A549 (cell line): ENCODE measurements at regions not wholly inside any gene's neighbourhood (a gene's known extent, or its start where the extent isn't known, plus 50 kb on each side); places are given as distances from the start of the nearest gene placed in this dataset.
A peak's percentile ranks its signal among the peaks of the same experiment; 100 is the strongest.

Source experiments
- ATOH8 ChIP-seq: fragments of 250-450 bp; sonication (Bioruptor Pico); IDR thresholded peaks from 2 replicates; pipeline ENCODE4 v1.5.0; 2020; ENCODE audit warnings: low read depth, mild to moderate bottlenecking, moderate library complexity
- BCL3 ChIP-seq: fragments of >200 bp; sonication (Bioruptor Twin); formaldehyde crosslinking; IDR thresholded peaks from 3 replicates; pipeline ENCODE4 v1.6.1; 2016
- BHLHE40 ChIP-seq: IDR thresholded peaks from 2 replicates; pipeline ENCODE4 v1.6.1; 2012; ENCODE audit warnings: low read depth, low read length, inconsistent platforms
- CBX8 ChIP-seq: fragments of 200-600 bp; sonication (generic); IDR thresholded peaks from 2 replicates; pipeline ENCODE4 v1.6.1; 2016
- CEBPB ChIP-seq, 2 experiments: fragments of >200 bp in 1 of 2; sonication (Bioruptor Twin) in 1 of 2; formaldehyde crosslinking in 1 of 2; IDR thresholded peaks; 2 replicates each; pipeline ENCODE4 v1.6.1; 2012 to 2016
- CHD2 ChIP-seq: fragments of 150-350 bp; IDR thresholded peaks from 2 replicates; pipeline ENCODE4 v1.6.1; 2014; ENCODE audit warnings: low read length; ENCODE audit not compliant: partially characterized antibody
- CHD4 ChIP-seq: fragments of 200-600 bp; sonication (generic); IDR thresholded peaks from 2 replicates; pipeline ENCODE4 v1.6.1; 2016; ENCODE audit warnings: antibody characterized with exemption, mild to moderate bottlenecking, borderline replicate concordance
- CTCF ChIP-seq: fragments of >200 bp; sonication (Bioruptor Twin); formaldehyde crosslinking; IDR thresholded peaks from 3 replicates; pipeline ENCODE4 v1.5.1; 2016
- EHF ChIP-seq: fragments of 250-450 bp; sonication (Bioruptor Pico); IDR thresholded peaks from 2 replicates; pipeline ENCODE4 v1.5.0; 2020; ENCODE audit warnings: mild to moderate bottlenecking
- EHMT2 ChIP-seq: fragments of 200-600 bp; sonication (generic); IDR thresholded peaks from 2 replicates; pipeline ENCODE4 v1.6.1; 2016; ENCODE audit warnings: antibody characterized with exemption, low read depth, mild to moderate bottlenecking, moderate library complexity
- ELK1 ChIP-seq: fragments of 150-350 bp; IDR thresholded peaks from 2 replicates; pipeline ENCODE4 v1.6.1; 2014; ENCODE audit warnings: low read depth, mild to moderate bottlenecking, low read length
- EP300 ChIP-seq, 2 experiments: fragments of >200 bp; sonication (Bioruptor Twin); formaldehyde crosslinking; IDR thresholded peaks; 2 replicates in 1 of 2; 3 replicates in 1 of 2; pipeline ENCODE4 v1.6.1; 2016 to 2017
- FOSB ChIP-seq: fragments of 250-450 bp; sonication (Bioruptor Pico); IDR thresholded peaks from 2 replicates; pipeline ENCODE4 v1.5.0; 2020; ENCODE audit warnings: mild to moderate bottlenecking, moderate library complexity
- FOSL2 ChIP-seq, 2 experiments: fragments of 450-650 bp in 1 of 2; fragments of >200 bp in 1 of 2; sonication (Bioruptor Twin) in 1 of 2; formaldehyde crosslinking; IDR thresholded peaks; 2 replicates each; pipeline versions ENCODE4 v1.5.0 to v1.6.1; 2016 to 2020; ENCODE audit warnings: mild to moderate bottlenecking in 1 of 2, moderate library complexity in 1 of 2
- FOXS1 ChIP-seq: fragments of 250-450 bp; sonication (Bioruptor Pico); IDR thresholded peaks from 2 replicates; pipeline ENCODE4 v1.5.0; 2020; ENCODE audit warnings: mild to moderate bottlenecking, moderate library complexity
- HOXA7 ChIP-seq: fragments of 250-450 bp; sonication (Bioruptor Pico); IDR thresholded peaks from 2 replicates; pipeline ENCODE4 v1.5.0; 2020; ENCODE audit warnings: mild to moderate bottlenecking, moderate library complexity
- JUN ChIP-seq, 2 experiments: fragments of >200 bp; sonication (Bioruptor Twin); formaldehyde crosslinking; IDR thresholded peaks; 2 replicates in 1 of 2; 3 replicates in 1 of 2; pipeline ENCODE4 v1.6.1; 2016 to 2017
- JUNB ChIP-seq: fragments of >200 bp; sonication (Bioruptor Twin); formaldehyde crosslinking; IDR thresholded peaks from 2 replicates; pipeline ENCODE4 v1.6.1; 2016
- KDM5A ChIP-seq: fragments of 200-600 bp; sonication (generic); IDR thresholded peaks from 2 replicates; pipeline ENCODE4 v1.6.1; 2016; ENCODE audit warnings: antibody characterized with exemption, mild to moderate bottlenecking
- MAX ChIP-seq: IDR thresholded peaks from 2 replicates; pipeline ENCODE4 v1.6.1; 2012
- NFE2L2 ChIP-seq: fragments of 150-350 bp; conservative IDR thresholded peaks from 2 replicates; pipeline ENCODE4 v1.6.1; 2014; ENCODE audit warnings: low read length
- NPAS2 ChIP-seq: fragments of 250-450 bp; sonication (Bioruptor Pico); IDR thresholded peaks from 2 replicates; pipeline ENCODE4 v1.8.0; 2022; ENCODE audit warnings: mild to moderate bottlenecking, moderate library complexity, borderline replicate concordance
- PHF8 ChIP-seq: fragments of 200-600 bp; sonication (generic); IDR thresholded peaks from 2 replicates; pipeline ENCODE4 v1.6.1; 2016; ENCODE audit warnings: low read depth, mild to moderate bottlenecking, antibody characterized with exemption, moderate library complexity, borderline replicate concordance
- RARB ChIP-seq: fragments of 250-450 bp; sonication (Bioruptor Pico); IDR thresholded peaks from 2 replicates; pipeline ENCODE4 v1.8.0; 2021; ENCODE audit warnings: mild to moderate bottlenecking, moderate library complexity
- RFX5 ChIP-seq: fragments of 450-650 bp; IDR thresholded peaks from 2 replicates; pipeline ENCODE4 v1.7.1; 2014; ENCODE audit warnings: antibody characterized with exemption, mild to moderate bottlenecking, moderate library complexity
- SREBF2 ChIP-seq: fragments of 450-650 bp; IDR thresholded peaks from 2 replicates; pipeline ENCODE4 v1.6.1; 2014; ENCODE audit warnings: mild to moderate bottlenecking, moderate library complexity
- TP53 ChIP-seq: fragments of 250-450 bp; sonication (Bioruptor Pico); IDR thresholded peaks from 2 replicates; pipeline ENCODE4 v1.5.0; 2021; ENCODE audit warnings: mild to moderate bottlenecking, moderate library complexity
- USF2 ChIP-seq: fragments of 450-650 bp; IDR thresholded peaks from 2 replicates; pipeline ENCODE4 v1.6.1; 2014; ENCODE audit warnings: antibody characterized with exemption
- ZSCAN20 ChIP-seq: fragments of 250-450 bp; sonication (Bioruptor Pico); IDR thresholded peaks from 2 replicates; pipeline ENCODE4 v1.8.0; 2022; ENCODE audit warnings: mild to moderate bottlenecking, moderate library complexity
- TF ChIP-seq, protein P1 (sequence below): IDR thresholded peaks from 2 replicates; pipeline ENCODE4 v1.6.1; 2012
- TF ChIP-seq, protein P2 (sequence below): fragments of 200-600 bp; sonication (generic); IDR thresholded peaks from 2 replicates; pipeline ENCODE4 v1.6.1; 2016; ENCODE audit warnings: antibody characterized with exemption, mild to moderate bottlenecking, moderate library complexity

GRCh38 chr12:124392667-124393413, 97.9 kb downstream of the RFLNA start (continued):
- no peak for TF ChIP-seq CEBPB (IDR thresholded peaks at IDR 0.05)
- no peak for TF ChIP-seq NPAS2 (CRISPR knock-in tag)
- TF ChIP-seq EP300 (IDR thresholded peaks at IDR 0.05): peak; percentile 14 to 42; a peak in 1 of 5 replicates
- no peak for TF ChIP-seq ELK1
- no peak for TF ChIP-seq CHD2
- TF ChIP-seq SREBF2: no peak
- no peak for TF ChIP-seq EHF (CRISPR knock-in tag)
- no peak for TF ChIP-seq RARB (CRISPR knock-in tag)
- TF ChIP-seq ATOH8 (CRISPR knock-in tag): no peak
- TF ChIP-seq CHD4: no peak
- no peak for TF ChIP-seq KDM5A
- no peak for TF ChIP-seq FOXS1 (CRISPR knock-in tag)
- no peak for TF ChIP-seq BHLHE40
- peak; percentile 67 for TF ChIP-seq MAX
- no peak for TF ChIP-seq BCL3
- no peak for TF ChIP-seq JUNB
- TF ChIP-seq USF2: no peak
- TF ChIP-seq ZSCAN20 (CRISPR knock-in tag): no peak
- no peak for TF ChIP-seq PHF8
- TF ChIP-seq FOSL2 (IDR thresholded peaks at IDR 0.05): no peak
- no peak; the same call in 1 of the 2 replicates for TF ChIP-seq FOSL2 (CRISPR knock-in tag; IDR thresholded peaks at IDR 0.05)
- peak in 1 of 2 experiments; percentile 20; a peak in 2 of 5 replicates for TF ChIP-seq JUN (IDR thresholded peaks at IDR 0.05)
- TF ChIP-seq NFE2L2: no peak
- TF ChIP-seq CTCF: no peak; the same call in 2 of the 3 replicates
- TF ChIP-seq, protein P1, sequence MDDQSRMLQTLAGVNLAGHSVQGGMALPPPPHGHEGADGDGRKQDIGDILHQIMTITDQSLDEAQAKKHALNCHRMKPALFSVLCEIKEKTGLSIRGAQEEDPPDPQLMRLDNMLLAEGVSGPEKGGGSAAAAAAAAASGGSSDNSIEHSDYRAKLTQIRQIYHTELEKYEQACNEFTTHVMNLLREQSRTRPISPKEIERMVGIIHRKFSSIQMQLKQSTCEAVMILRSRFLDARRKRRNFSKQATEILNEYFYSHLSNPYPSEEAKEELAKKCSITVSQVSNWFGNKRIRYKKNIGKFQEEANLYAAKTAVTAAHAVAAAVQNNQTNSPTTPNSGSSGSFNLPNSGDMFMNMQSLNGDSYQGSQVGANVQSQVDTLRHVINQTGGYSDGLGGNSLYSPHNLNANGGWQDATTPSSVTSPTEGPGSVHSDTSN: peak; percentile 7; the same call in 1 of the 2 replicates
- TF ChIP-seq EHMT2: no peak
- no peak for TF ChIP-seq TP53 (CRISPR knock-in tag)
- TF ChIP-seq, protein P2, sequence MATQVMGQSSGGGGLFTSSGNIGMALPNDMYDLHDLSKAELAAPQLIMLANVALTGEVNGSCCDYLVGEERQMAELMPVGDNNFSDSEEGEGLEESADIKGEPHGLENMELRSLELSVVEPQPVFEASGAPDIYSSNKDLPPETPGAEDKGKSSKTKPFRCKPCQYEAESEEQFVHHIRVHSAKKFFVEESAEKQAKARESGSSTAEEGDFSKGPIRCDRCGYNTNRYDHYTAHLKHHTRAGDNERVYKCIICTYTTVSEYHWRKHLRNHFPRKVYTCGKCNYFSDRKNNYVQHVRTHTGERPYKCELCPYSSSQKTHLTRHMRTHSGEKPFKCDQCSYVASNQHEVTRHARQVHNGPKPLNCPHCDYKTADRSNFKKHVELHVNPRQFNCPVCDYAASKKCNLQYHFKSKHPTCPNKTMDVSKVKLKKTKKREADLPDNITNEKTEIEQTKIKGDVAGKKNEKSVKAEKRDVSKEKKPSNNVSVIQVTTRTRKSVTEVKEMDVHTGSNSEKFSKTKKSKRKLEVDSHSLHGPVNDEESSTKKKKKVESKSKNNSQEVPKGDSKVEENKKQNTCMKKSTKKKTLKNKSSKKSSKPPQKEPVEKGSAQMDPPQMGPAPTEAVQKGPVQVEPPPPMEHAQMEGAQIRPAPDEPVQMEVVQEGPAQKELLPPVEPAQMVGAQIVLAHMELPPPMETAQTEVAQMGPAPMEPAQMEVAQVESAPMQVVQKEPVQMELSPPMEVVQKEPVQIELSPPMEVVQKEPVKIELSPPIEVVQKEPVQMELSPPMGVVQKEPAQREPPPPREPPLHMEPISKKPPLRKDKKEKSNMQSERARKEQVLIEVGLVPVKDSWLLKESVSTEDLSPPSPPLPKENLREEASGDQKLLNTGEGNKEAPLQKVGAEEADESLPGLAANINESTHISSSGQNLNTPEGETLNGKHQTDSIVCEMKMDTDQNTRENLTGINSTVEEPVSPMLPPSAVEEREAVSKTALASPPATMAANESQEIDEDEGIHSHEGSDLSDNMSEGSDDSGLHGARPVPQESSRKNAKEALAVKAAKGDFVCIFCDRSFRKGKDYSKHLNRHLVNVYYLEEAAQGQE: no peak
- no peak for TF ChIP-seq HOXA7 (CRISPR knock-in tag)
- no peak for TF ChIP-seq CBX8
- peak; percentile 16; the same call in 1 of the 2 replicates for TF ChIP-seq FOSB (CRISPR knock-in tag)
- no peak for TF ChIP-seq RFX5
